H9 (cell line): ENCODE measurements at regions not wholly inside any gene's neighbourhood (a gene's known extent, or its start where the extent isn't known, plus 50 kb on each side); places are given as distances from the start of the nearest gene placed in this dataset.

Experiments
- DNase-seq: peaks from one replicate; pipeline ENCODE4 v3.0.0-alpha.2; 2017
- H2AFZ ChIP-seq: one replicate; pipeline ENCODE4 v1.6.1; 2013; ENCODE audit warnings: mild to moderate bottlenecking, low read length, control low read depth, moderate library complexity
- H2AK5ac ChIP-seq: 2 replicates; pipeline ENCODE4 v1.6.1; 2013; ENCODE audit warnings: low read length, control low read depth, mixed read lengths; ENCODE audit not compliant: insufficient read length
- H2BK120ac ChIP-seq: one replicate; pipeline ENCODE4 v1.6.1; 2013; ENCODE audit warnings: low read depth, mild to moderate bottlenecking, low read length, control low read depth, inconsistent platforms; ENCODE audit not compliant: poor library complexity, severe bottlenecking
- H2BK12ac ChIP-seq: 2 replicates; pipeline ENCODE4 v1.6.1; 2013; ENCODE audit warnings: low read length, control low read depth, mixed read lengths, low read depth; ENCODE audit not compliant: insufficient read length
- H2BK15ac ChIP-seq: 2 replicates; pipeline ENCODE4 v1.6.1; 2013; ENCODE audit warnings: low read depth, low read length, control low read depth
- H2BK20ac ChIP-seq: one replicate; pipeline ENCODE4 v1.6.1; 2013; ENCODE audit warnings: low read depth, mild to moderate bottlenecking, low read length, control low read depth, inconsistent platforms; ENCODE audit not compliant: poor library complexity, severe bottlenecking
- H2BK5ac ChIP-seq: 2 replicates; pipeline ENCODE4 v1.6.1; 2013; ENCODE audit warnings: low read length, control low read depth, mixed read lengths; ENCODE audit not compliant: insufficient read length
- H3K14ac ChIP-seq: 2 replicates; pipeline ENCODE4 v1.6.1; 2013; ENCODE audit warnings: low read length, control low read depth; ENCODE audit not compliant: insufficient read depth
- H3K18ac ChIP-seq: 2 replicates; pipeline ENCODE4 v1.6.1; 2013; ENCODE audit warnings: low read depth, mild to moderate bottlenecking, mixed read lengths, low read length, control low read depth; ENCODE audit not compliant: insufficient read length
- H3K23ac ChIP-seq: 2 replicates; pipeline ENCODE4 v1.6.1; 2013; ENCODE audit warnings: low read length, control low read depth, mixed read lengths, low read depth; ENCODE audit not compliant: insufficient read length
- H3K23me2 ChIP-seq: 2 replicates; pipeline ENCODE4 v1.6.1; 2013; ENCODE audit warnings: low read depth, mild to moderate bottlenecking, mixed read lengths, low read length, control low read depth; ENCODE audit not compliant: insufficient read length, poor library complexity, severe bottlenecking
- H3K27ac ChIP-seq: 2 replicates; pipeline ENCODE4 v1.5.1; 2013; ENCODE audit warnings: low read length, control low read depth, mixed read lengths, low read depth; ENCODE audit not compliant: insufficient read length
- H3K27me3 ChIP-seq: 2 replicates; pipeline ENCODE4 v1.6.1; 2013; ENCODE audit warnings: low read length, control low read depth, inconsistent platforms; ENCODE audit not compliant: insufficient read depth
- H3K4ac ChIP-seq: 2 replicates; pipeline ENCODE4 v1.6.1; 2013; ENCODE audit warnings: low read depth, mild to moderate bottlenecking, control low read depth, inconsistent platforms, low read length, moderate library complexity
- H3K4me1 ChIP-seq: 2 replicates; pipeline ENCODE4 v1.6.1; 2013; ENCODE audit warnings: low read length, control low read depth, inconsistent platforms; ENCODE audit not compliant: insufficient read depth
- H3K4me2 ChIP-seq: 2 replicates; pipeline ENCODE4 v1.6.1; 2013; ENCODE audit warnings: low read length, control low read depth, mixed read lengths; ENCODE audit not compliant: insufficient read length, insufficient read depth
- H3K56ac ChIP-seq: 2 replicates; pipeline ENCODE4 v1.6.1; 2013; ENCODE audit warnings: low read depth, mild to moderate bottlenecking, mixed read lengths, low read length, control low read depth; ENCODE audit not compliant: insufficient read length
- H3K79me1 ChIP-seq: 2 replicates; pipeline ENCODE4 v1.6.1; 2013; ENCODE audit warnings: low read depth, mild to moderate bottlenecking, moderate library complexity, low read length, control low read depth, inconsistent platforms; ENCODE audit not compliant: insufficient read depth, poor library complexity, severe bottlenecking
- H3K79me2 ChIP-seq: 2 replicates; pipeline ENCODE4 v1.6.1; 2013; ENCODE audit warnings: low read length, control low read depth, inconsistent platforms; ENCODE audit not compliant: insufficient read depth
- H3K9ac ChIP-seq: 2 replicates; pipeline ENCODE4 v1.6.1; 2013; ENCODE audit warnings: low read length, control low read depth, mixed read lengths; ENCODE audit not compliant: insufficient read length; ENCODE audit errors: extremely low read depth
- H3K9me3 ChIP-seq: one replicate; pipeline ENCODE4 v1.6.1; 2013; ENCODE audit warnings: low read depth, low read length, inconsistent platforms; ENCODE audit not compliant: control insufficient read depth
- H3T11ph ChIP-seq: one replicate; pipeline ENCODE4 v1.6.1; 2013; ENCODE audit warnings: mild to moderate bottlenecking, low read length, control low read depth, inconsistent platforms
- H4K20me1 ChIP-seq: one replicate; pipeline ENCODE4 v1.6.1; 2013; ENCODE audit not compliant: control insufficient read depth, insufficient read length, insufficient read depth
- H4K5ac ChIP-seq: 2 replicates; pipeline ENCODE4 v1.6.1; 2013; ENCODE audit warnings: low read depth, mild to moderate bottlenecking, mixed read lengths, low read length, control low read depth; ENCODE audit not compliant: insufficient read length
- H4K8ac ChIP-seq: replicated peaks from 2 replicates; pipeline ENCODE4 v1.6.1; 2013; ENCODE audit warnings: low read length, control low read depth, mixed read lengths, low read depth; ENCODE audit not compliant: insufficient read length
- H4K91ac ChIP-seq: 2 replicates; pipeline ENCODE4 v1.6.1; 2013; ENCODE audit warnings: low read depth, mild to moderate bottlenecking, moderate library complexity, mixed read lengths, low read length, control low read depth; ENCODE audit not compliant: insufficient read length
- H3K27ac Mint-ChIP-seq, 3 experiments: 2 replicates in 2 of 3; 3 replicates in 1 of 3; pipeline ENCODE4 v1.8.0; 2020 to 2021; ENCODE audit warnings: mixed read lengths in 3 of 3, mild to moderate bottlenecking in 1 of 3, moderate library complexity in 1 of 3
- H3K27me3 Mint-ChIP-seq: 2 replicates; pipeline ENCODE4 v1.8.0; 2021; ENCODE audit warnings: low read depth, mild to moderate bottlenecking, moderate library complexity, mixed read lengths
- H3K36me3 Mint-ChIP-seq, 3 experiments: 2 replicates in 2 of 3; 3 replicates in 1 of 3; pipeline ENCODE4 v1.8.0; 2020 to 2021; ENCODE audit warnings: low read depth in 3 of 3, mixed read lengths in 3 of 3; ENCODE audit not compliant: insufficient read depth in 1 of 3
- H3K4me1 Mint-ChIP-seq, 2 experiments: 2 replicates each; pipeline ENCODE4 v1.8.0; 2020; ENCODE audit warnings: mixed read lengths in 2 of 2
- H3K4me3 Mint-ChIP-seq, 2 experiments: 2 replicates in 1 of 2; 3 replicates in 1 of 2; pipeline ENCODE4 v1.8.0; 2020 to 2021; ENCODE audit warnings: mild to moderate bottlenecking in 2 of 2, mixed read lengths in 2 of 2, moderate library complexity in 1 of 2
- H3K9me3 Mint-ChIP-seq, 2 experiments: 2 replicates in 1 of 2; 3 replicates in 1 of 2; pipeline ENCODE4 v1.8.0; 2020; ENCODE audit warnings: mild to moderate bottlenecking in 2 of 2, mixed read lengths in 2 of 2, moderate library complexity in 1 of 2
- TF ChIP-seq, protein P1 (sequence below): fragments of 200-600 bp; sonication (generic); conservative IDR thresholded peaks from 3 replicates; pipeline ENCODE4 v1.8.0; 2021; ENCODE audit warnings: antibody characterized with exemption, mild to moderate bottlenecking

DNA sequence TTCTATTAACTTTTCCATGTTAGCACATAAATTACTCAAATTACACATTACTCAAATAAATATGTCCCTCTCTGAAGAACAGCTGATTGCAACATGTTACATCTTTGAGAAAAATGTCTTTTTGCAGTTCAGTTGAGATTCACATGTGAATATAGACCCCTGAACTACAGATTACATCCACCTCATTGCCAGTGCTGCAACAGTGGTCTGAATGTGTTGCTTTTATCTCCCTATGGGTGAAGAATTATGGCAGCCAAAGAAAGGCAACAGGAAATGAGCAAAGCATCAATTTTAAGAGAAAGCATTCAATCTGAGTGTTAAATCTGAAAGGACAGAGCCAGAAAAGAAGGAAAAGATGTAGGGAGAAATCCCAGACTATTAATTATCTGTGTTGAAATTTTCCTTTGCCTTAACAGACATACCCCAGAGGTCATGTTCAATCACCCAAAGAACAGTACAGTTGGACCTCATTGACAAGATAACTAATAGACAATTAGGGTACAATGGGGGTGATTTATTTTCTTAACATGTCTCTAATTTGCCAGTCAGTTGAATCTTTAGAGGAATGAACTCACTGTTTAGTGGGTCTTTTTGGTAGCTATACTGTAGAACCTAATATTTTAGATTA is 620.2 kb downstream of the CPS1 start:
- Histone ChIP-seq H3K27ac (no peak overlapping the region), H4K8ac (no peak overlapping the region), H3K23ac (no peak overlapping the region), H3K23me2 (no peaks in the 10 kb centered on the region), H3K18ac (no peak overlapping the region), H3K27me3 (no peaks in the 10 kb centered on the region), H2BK12ac (no peak overlapping the region), H3K9me3 (no peaks in the 10 kb centered on the region), H3K4me1 (no peaks in the 10 kb centered on the region), H3K9ac (no peak overlapping the region), H3K79me1 (no peaks in the 10 kb centered on the region), H3T11ph (no peak overlapping the region), H2AK5ac (no peak overlapping the region), H4K91ac (no peak overlapping the region), H2BK120ac (no peak overlapping the region), H4K5ac (no peak overlapping the region), H4K20me1 (no peaks in the 10 kb centered on the region), H2BK20ac (no peak overlapping the region), H3K4ac (no peak overlapping the region), H2BK15ac (no peak overlapping the region), H3K14ac (no peak overlapping the region), H2BK5ac (no peak overlapping the region), H3K56ac (no peak overlapping the region), H3K4me2 (no peak overlapping the region), H3K79me2 (no peaks in the 10 kb centered on the region), H2AFZ (no peak overlapping the region)
- H3K27me3 Mint-ChIP-seq, result no peaks in the 10 kb centered on the region
- no peak for DNase-seq
- H3K36me3 Mint-ChIP-seq, result no peaks in the 10 kb centered on the region
- H3K4me1 Mint-ChIP-seq, result no peaks in the 10 kb centered on the region
- H3K4me3 Mint-ChIP-seq, result no peak overlapping the region
- H3K27ac Mint-ChIP-seq, result no peak overlapping the region
- TF ChIP-seq, protein P1, sequence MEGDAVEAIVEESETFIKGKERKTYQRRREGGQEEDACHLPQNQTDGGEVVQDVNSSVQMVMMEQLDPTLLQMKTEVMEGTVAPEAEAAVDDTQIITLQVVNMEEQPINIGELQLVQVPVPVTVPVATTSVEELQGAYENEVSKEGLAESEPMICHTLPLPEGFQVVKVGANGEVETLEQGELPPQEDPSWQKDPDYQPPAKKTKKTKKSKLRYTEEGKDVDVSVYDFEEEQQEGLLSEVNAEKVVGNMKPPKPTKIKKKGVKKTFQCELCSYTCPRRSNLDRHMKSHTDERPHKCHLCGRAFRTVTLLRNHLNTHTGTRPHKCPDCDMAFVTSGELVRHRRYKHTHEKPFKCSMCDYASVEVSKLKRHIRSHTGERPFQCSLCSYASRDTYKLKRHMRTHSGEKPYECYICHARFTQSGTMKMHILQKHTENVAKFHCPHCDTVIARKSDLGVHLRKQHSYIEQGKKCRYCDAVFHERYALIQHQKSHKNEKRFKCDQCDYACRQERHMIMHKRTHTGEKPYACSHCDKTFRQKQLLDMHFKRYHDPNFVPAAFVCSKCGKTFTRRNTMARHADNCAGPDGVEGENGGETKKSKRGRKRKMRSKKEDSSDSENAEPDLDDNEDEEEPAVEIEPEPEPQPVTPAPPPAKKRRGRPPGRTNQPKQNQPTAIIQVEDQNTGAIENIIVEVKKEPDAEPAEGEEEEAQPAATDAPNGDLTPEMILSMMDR, result no peak
- H3K9me3 Mint-ChIP-seq, result no peaks in the 10 kb centered on the region
